Mammary epithelial cell (primary cell): ENCODE measurements at regions not wholly inside any gene's neighbourhood (a gene's known extent, or its start where the extent isn't known, plus 50 kb on each side); places are given as distances from the start of the nearest gene placed in this dataset.

Experiments
- CTCF ChIP-seq, 2 donors: IDR thresholded peaks in 1 of 2; conservative IDR thresholded peaks in 1 of 2; 2 replicates each; pipeline ENCODE4 v1.5.1; 2011 to 2012; ENCODE audit warnings: inconsistent platforms in 2 of 2, low read length in 2 of 2, mild to moderate bottlenecking in 2 of 2, control low read depth in 1 of 2, low read depth in 1 of 2; ENCODE audit not compliant: insufficient read depth in 1 of 2; ENCODE audit errors: extremely low read depth in 1 of 2
- EZH2 ChIP-seq: IDR thresholded peaks from 2 replicates; pipeline ENCODE4 v1.6.1; 2012; ENCODE audit warnings: low read length, inconsistent platforms, borderline replicate concordance

- TF ChIP-seq CTCF (conservative IDR thresholded peaks at IDR 0.05 in 1 of 2, IDR thresholded peaks at IDR 0.05 in 1 of 2; ENCODE audit: extremely low read depth in 1 of 2, insufficient read depth in 1 of 2, low read depth in 1 of 2, low read length in 2 of 2) (no peak), EZH2 (no peak)
These were observed 544.1 kb downstream of the QKI start for GRCh38 chr6:163958646-163959045.
